ENCODE measurements at regions not wholly inside any gene's neighbourhood (a gene's known extent, or its start where the extent isn't known, plus 50 kb on each side); places are given as distances from the start of the nearest gene placed in this dataset.

DNA sequence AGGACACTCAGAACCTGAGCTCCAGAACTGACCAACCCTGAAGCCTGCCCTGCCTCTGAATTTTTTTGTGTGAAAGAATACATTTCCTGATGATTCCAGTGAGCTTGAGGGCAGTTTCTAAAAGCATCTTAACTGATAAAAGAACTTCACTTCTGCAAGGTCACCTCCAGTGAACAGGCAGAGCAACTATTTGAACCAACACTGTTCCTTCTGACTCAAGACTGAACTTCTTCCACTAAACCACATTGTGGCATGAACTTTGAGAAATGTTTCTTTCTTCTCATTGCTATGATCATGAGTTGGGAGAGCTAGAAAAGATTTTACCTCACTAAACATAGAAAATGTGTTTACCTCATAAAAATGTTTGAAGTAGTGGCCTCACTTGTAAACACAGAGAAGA is 83.8 kb upstream of the SERTAD2 start:
- TF ChIP-seq TAF1 (IDR thresholded peaks at IDR 0.05; ENCODE audit: low read depth, low read length) (no peak), POLR2AphosphoS5 (IDR thresholded peaks at IDR 0.05; ENCODE audit: low read depth, low read length) (no peak), POLR2A (IDR thresholded peaks at IDR 0.05; ENCODE audit: low read depth, low read length) (no peak), SPI1 (IDR thresholded peaks at IDR 0.05; ENCODE audit: low read depth, low read length) (no peak), POU2F2 (IDR thresholded peaks at IDR 0.05; ENCODE audit: low read depth, low read length) (no peak)
